Skin of body (tissue), 1 donor: ENCODE measurements at regions not wholly inside any gene's neighbourhood (a gene's known extent, or its start where the extent isn't known, plus 50 kb on each side); places are given as distances from the start of the nearest gene placed in this dataset.

Experiments used
- DNase-seq: peaks from one replicate; lab custom pipeline; 2025; lab: John Stamatoyannopoulos, UW

GRCh38 chr5:124317451-124317850 lies 429.0 kb downstream of the ZNF608 start:
- no peak for DNase-seq

- no peak for DNase-seq
These were observed 430.6 kb downstream of the ZNF608 start for GRCh38 chr5:124315741-124316415.

GRCh38 chr5:124310453-124310852 lies 436.0 kb downstream of the ZNF608 start:
- no peak for DNase-seq

- DNase-seq, result no peak
These were observed 437.0 kb downstream of the ZNF608 start for GRCh38 chr5:124309241-124309980.

- peak; percentile 10 for DNase-seq
These were observed 443.1 kb downstream of the ZNF608 start for GRCh38 chr5:124303366-124303765.

GRCh38 chr5:124302533-124302932 lies 443.9 kb downstream of the ZNF608 start:
- DNase-seq, result peak; percentile 38

GRCh38 chr5:124301850-124302249 lies 444.6 kb downstream of the ZNF608 start:
- peak; percentile 9 for DNase-seq

GRCh38 chr5:124300815-124301621 lies 445.4 kb downstream of the ZNF608 start:
- DNase-seq, result no peak

- no peak for DNase-seq
These were observed 448.6 kb downstream of the ZNF608 start for GRCh38 chr5:124297826-124298225.

GRCh38 chr5:124292322-124292855 lies 454.1 kb downstream of the ZNF608 start:
- no peak for DNase-seq

- DNase-seq, result peak; percentile 52
These were observed 456.7 kb downstream of the ZNF608 start for GRCh38 chr5:124289641-124290311.

GRCh38 chr5:124289130-124289529 lies 457.3 kb downstream of the ZNF608 start:
- DNase-seq, result no peak

- no peak for DNase-seq
These were observed 458.6 kb downstream of the ZNF608 start for GRCh38 chr5:124287813-124288212.

- no peak for DNase-seq
These were observed 460.7 kb downstream of the ZNF608 start for GRCh38 chr5:124285733-124286132.

GRCh38 chr5:124285071-124285470 lies 461.4 kb downstream of the ZNF608 start:
- no peak for DNase-seq

- DNase-seq, result no peak
These were observed 463.4 kb downstream of the ZNF608 start for GRCh38 chr5:124283031-124283430.

- DNase-seq, result no peak
These were observed 466.4 kb downstream of the ZNF608 start for GRCh38 chr5:124280079-124280478.

- DNase-seq, result peak; percentile 36
These were observed 467.1 kb downstream of the ZNF608 start for GRCh38 chr5:124279146-124279876.

GRCh38 chr5:124278636-124279035 lies 467.8 kb downstream of the ZNF608 start:
- no peak for DNase-seq

GRCh38 chr5:124277767-124278545 lies 468.5 kb downstream of the ZNF608 start:
- DNase-seq, result no peak
